Stimulated activated CD8-positive, alpha-beta memory T cell treated with anti-CD3 and anti-CD28 coated beads, Interleukin-7, amount 100 ng/mL, for 4 hours (primary cell): ENCODE measurements at regions not wholly inside any gene's neighbourhood (a gene's known extent, or its start where the extent isn't known, plus 50 kb on each side); places are given as distances from the start of the nearest gene placed in this dataset.
"Not testable (repeated sequence)": the region's sequence is repeated elsewhere in the genome, so short reads cannot be mapped to it uniquely, and the experiment has no call there.

Experiments used
- DNase-seq, 2 donors: peaks; one replicate each; pipeline ENCODE4 v3.0.0-alpha.2; 2020; ENCODE audit warnings: low read depth in 2 of 2

- DNase-seq: no peak
Measured at GRCh38 chr1:234902774-234903547, 225.7 kb downstream of the TOMM20 start.

GRCh38 chr1:234901491-234902049 lies 227.1 kb downstream of the TOMM20 start:
- no peak for DNase-seq

- no peak for DNase-seq
Measured at GRCh38 chr1:234900595-234900994, 228.0 kb downstream of the TOMM20 start.

GRCh38 chr1:234899730-234900072 lies 228.9 kb downstream of the TOMM20 start:
- DNase-seq: no peak

- no peak for DNase-seq
Measured at GRCh38 chr1:234899041-234899729, 229.5 kb downstream of the TOMM20 start.

GRCh38 chr1:234898455-234899033 lies 230.1 kb downstream of the TOMM20 start:
- no peak for DNase-seq

GRCh38 chr1:234897754-234898454 lies 230.7 kb downstream of the TOMM20 start:
- DNase-seq: no peak

GRCh38 chr1:234897390-234897749 lies 231.3 kb downstream of the TOMM20 start:
- DNase-seq: no peak

- no peak for DNase-seq
Measured at GRCh38 chr1:234896477-234897389, 231.9 kb downstream of the TOMM20 start.

GRCh38 chr1:234893725-234894630 lies 234.7 kb downstream of the TOMM20 start:
- DNase-seq: peak; percentile 25 to 31

- DNase-seq: no peak
Measured at GRCh38 chr1:234893359-234893724, 235.3 kb downstream of the TOMM20 start.

GRCh38 chr1:234892642-234893041 lies 236.0 kb downstream of the TOMM20 start:
- no peak for DNase-seq

GRCh38 chr1:234891427-234891826 lies 237.2 kb downstream of the TOMM20 start:
- no peak for DNase-seq

- DNase-seq: no peak
Measured at GRCh38 chr1:234889643-234890042, 239.0 kb downstream of the TOMM20 start.

GRCh38 chr1:234888247-234888646 lies 240.4 kb downstream of the TOMM20 start:
- DNase-seq: not testable (repeated sequence)

- DNase-seq: no peak
Measured at GRCh38 chr1:234887016-234887900, 241.4 kb downstream of the TOMM20 start.

GRCh38 chr1:234886081-234886984 lies 242.3 kb downstream of the TOMM20 start:
- DNase-seq: no peak

- no peak for DNase-seq
Measured at GRCh38 chr1:234885601-234886000, 243.0 kb downstream of the TOMM20 start.
